ENCODE measurements at regions not wholly inside any gene's neighbourhood (a gene's known extent, or its start where the extent isn't known, plus 50 kb on each side); places are given as distances from the start of the nearest gene placed in this dataset.
"Not testable (repeated sequence)": the region's sequence is repeated elsewhere in the genome, so short reads cannot be mapped to it uniquely, and the experiment has no call there.

DNA sequence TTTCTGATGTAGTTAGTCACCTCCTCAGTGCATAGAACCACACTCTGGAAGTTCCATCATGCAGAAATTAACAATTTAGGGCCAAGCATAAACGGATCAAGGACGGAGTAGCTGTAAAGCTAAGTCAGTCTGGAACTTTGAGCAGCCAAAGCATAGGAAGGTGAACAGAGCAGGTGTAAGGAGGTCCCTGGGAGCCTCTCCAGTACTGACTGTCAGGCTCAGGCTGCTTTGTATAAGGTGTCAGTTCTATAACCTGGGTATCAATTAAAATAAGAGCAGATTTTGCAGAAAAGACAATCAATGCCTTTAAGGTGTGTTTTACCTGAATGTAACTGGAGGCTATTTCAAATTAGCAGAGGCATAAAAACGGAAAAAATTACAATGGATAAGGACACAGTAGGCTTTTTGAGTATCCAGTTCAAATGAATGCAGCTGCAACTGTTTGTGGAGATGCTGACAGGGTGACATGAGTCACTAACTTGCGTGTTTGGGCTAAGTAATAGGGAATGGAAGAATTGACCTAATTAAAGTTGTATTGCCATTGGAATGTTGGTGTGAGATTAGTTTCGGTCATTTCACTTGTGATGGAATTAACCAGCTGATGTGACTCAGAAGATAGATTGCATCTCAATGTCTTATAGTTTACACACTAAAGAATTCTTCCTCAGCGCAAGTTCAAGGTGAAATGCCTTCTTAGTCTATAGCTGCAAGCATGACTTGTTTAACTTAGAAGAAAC is 417.9 kb upstream of the CNTNAP2 start:
- no peak overlapping the region for H3K27ac ChIP-seq (ENCODE audit: low read length)
- H4K20me1 ChIP-seq (ENCODE audit: insufficient read depth, low read length) = no peaks in the 10 kb centered on the region
- H3K27me3 ChIP-seq (ENCODE audit: low read depth, low read length) = no peaks in the 10 kb centered on the region
- H3K79me2 ChIP-seq (ENCODE audit: low read length) = no peaks in the 10 kb centered on the region
- TF ChIP-seq CTCF (IDR thresholded peaks at IDR 0.05; ENCODE audit: low read depth, low read length) (no peak), EZH2phosphoT487 (IDR thresholded peaks at IDR 0.05; ENCODE audit: low read depth) (no peak)
- H3K36me3 ChIP-seq (replicated peaks; ENCODE audit: low read depth, low read length) = no peaks in the 10 kb centered on the region
- H3K9me3 ChIP-seq (ENCODE audit: insufficient read depth, low read length) = no peaks in the 10 kb centered on the region
- H3K4me3 ChIP-seq (ENCODE audit: low read length) = no peak overlapping the region
- no peak overlapping the region for H3K9ac ChIP-seq (ENCODE audit: low read length)
- no peak overlapping the region for H2AFZ ChIP-seq (ENCODE audit: low read depth, low read length)
- H3K4me1 ChIP-seq (ENCODE audit: low read length) = no peaks in the 10 kb centered on the region
- H3K4me2 ChIP-seq (ENCODE audit: low read length) = no peak overlapping the region

DNA sequence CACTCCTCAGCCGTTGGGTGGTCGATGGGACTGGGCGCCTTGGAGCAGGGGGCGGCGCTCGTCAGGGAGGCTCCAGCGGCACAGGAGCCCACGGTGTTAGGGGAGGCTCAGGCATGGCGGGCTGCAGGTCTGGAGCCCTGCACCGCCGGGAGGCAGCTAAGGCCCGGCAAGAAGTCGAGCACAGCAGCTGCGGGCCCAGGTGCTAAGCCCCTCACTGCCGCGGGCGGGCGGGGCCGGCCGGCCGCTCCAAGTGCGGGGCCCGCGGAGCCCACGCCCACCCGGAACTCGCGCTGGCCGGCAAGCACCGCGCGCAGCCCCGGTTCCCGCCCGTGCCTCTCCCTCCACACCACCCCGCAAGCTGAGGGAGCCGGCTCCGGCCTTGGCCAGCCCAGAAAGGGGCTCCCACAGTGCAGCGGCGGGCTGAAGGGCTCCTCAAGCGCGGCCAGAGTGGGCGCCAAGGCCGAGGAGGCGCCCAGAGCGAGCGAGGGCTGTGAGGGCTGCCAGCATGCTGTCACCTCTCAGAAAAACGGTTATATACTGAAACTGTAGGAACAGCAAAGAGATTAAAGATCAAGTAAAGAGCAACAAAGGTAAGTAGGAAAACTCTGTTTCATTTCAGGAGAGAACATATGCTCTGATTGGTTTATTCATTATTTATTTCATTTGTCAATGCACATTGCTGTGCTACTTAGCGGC is 419.0 kb upstream of the CNTNAP2 start:
- not testable (repeated sequence) for H3K4me2 ChIP-seq (ENCODE audit: low read length); H3K27ac ChIP-seq (ENCODE audit: low read length); H3K79me2 ChIP-seq (ENCODE audit: low read length); H3K27me3 ChIP-seq (ENCODE audit: low read depth, low read length); H4K20me1 ChIP-seq (ENCODE audit: insufficient read depth, low read length); H2AFZ ChIP-seq (ENCODE audit: low read depth, low read length); H3K36me3 ChIP-seq (replicated peaks; ENCODE audit: low read depth, low read length); H3K9ac ChIP-seq (ENCODE audit: low read length); H3K4me1 ChIP-seq (ENCODE audit: low read length); H3K4me3 ChIP-seq (ENCODE audit: low read length); H3K9me3 ChIP-seq (ENCODE audit: insufficient read depth, low read length)

DNA sequence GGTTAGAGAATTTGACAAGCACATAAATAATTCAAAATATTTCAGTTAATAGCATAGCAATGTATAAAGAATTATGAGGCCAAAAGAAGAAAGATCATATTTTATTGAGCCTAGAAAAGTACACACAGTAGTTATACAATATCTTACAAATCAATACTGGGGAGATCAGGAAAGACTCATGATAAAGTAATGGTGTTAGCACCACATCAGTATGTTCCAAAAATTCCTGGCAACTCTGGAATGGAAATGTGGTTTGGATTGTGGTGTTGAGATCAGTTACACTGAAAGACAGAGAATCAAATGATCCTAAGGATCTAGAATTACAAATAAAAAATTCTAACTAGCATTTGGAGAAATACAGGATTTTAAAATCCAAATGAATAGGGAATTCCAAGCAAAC is 420.5 kb upstream of the CNTNAP2 start:
- Histone ChIP-seq H3K9me3 (ENCODE audit: insufficient read depth, low read length) (no peaks in the 10 kb centered on the region), H3K79me2 (ENCODE audit: low read length) (no peaks in the 10 kb centered on the region), H4K20me1 (ENCODE audit: insufficient read depth, low read length) (no peaks in the 10 kb centered on the region), H3K27me3 (ENCODE audit: low read depth, low read length) (no peaks in the 10 kb centered on the region), H3K27ac (ENCODE audit: low read length) (no peak overlapping the region), H3K4me1 (ENCODE audit: low read length) (no peaks in the 10 kb centered on the region), H3K4me3 (ENCODE audit: low read length) (no peak overlapping the region), H2AFZ (ENCODE audit: low read depth, low read length) (no peak overlapping the region), H3K9ac (ENCODE audit: low read length) (no peak overlapping the region), H3K4me2 (ENCODE audit: low read length) (no peak overlapping the region), H3K36me3 (replicated peaks; ENCODE audit: low read depth, low read length) (no peaks in the 10 kb centered on the region)
- TF ChIP-seq EZH2phosphoT487 (IDR thresholded peaks at IDR 0.05; ENCODE audit: low read depth) = no peak
- TF ChIP-seq CTCF (IDR thresholded peaks at IDR 0.05; ENCODE audit: low read depth, low read length) = no peak

DNA sequence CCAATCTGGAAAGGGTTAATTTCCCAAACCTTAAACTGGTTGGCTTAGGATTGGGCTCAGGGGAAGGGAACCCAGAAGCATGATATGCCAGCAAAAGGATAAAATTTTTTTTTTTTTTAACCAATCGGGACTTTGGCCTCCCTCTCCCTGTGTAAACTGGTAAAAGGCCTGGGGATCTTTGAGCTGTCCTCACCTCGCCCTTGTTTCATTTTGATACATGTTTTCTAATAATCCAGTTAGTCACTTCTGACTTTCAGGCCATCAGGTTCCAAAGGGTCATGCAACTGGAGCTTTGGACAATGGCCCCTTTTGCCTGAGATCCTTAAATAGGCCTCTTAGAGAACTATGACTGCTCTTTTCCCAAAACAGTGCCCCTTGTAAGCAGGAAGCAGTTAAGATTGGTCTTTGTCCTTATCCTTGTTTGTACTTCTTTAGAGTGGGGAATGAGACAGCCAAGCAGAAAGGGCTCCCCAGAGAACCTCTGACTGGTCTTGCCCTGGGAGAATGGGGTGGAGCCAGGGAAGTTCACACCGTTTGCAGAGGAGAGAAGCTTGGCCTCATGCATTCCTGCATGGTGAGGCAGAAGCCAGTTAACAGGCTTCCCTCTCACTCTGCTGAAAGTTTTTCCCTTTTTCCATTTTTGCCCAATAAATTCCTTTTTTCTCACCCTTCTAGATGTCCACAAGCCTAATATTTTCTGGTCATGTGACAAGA is 424.2 kb upstream of the CNTNAP2 start:
- H4K20me1 ChIP-seq (ENCODE audit: insufficient read depth, low read length) = no peaks in the 10 kb centered on the region
- TF ChIP-seq CTCF (IDR thresholded peaks at IDR 0.05; ENCODE audit: low read depth, low read length) = no peak
- no peak for TF ChIP-seq EZH2phosphoT487 (IDR thresholded peaks at IDR 0.05; ENCODE audit: low read depth)
- H3K36me3 ChIP-seq (replicated peaks; ENCODE audit: low read depth, low read length) = no peaks in the 10 kb centered on the region
- no peaks in the 10 kb centered on the region for H3K9me3 ChIP-seq (ENCODE audit: insufficient read depth, low read length)
- H3K9ac ChIP-seq (ENCODE audit: low read length) = no peak overlapping the region
- H3K79me2 ChIP-seq (ENCODE audit: low read length) = no peaks in the 10 kb centered on the region
- H2AFZ ChIP-seq (ENCODE audit: low read depth, low read length) = no peak overlapping the region
- H3K4me1 ChIP-seq (ENCODE audit: low read length) = no peaks in the 10 kb centered on the region
- no peaks in the 10 kb centered on the region for H3K27me3 ChIP-seq (ENCODE audit: low read depth, low read length)
- no peak overlapping the region for H3K4me2 ChIP-seq (ENCODE audit: low read length)
- H3K27ac ChIP-seq (ENCODE audit: low read length) = no peak overlapping the region
- no peak overlapping the region for H3K4me3 ChIP-seq (ENCODE audit: low read length)
